PC-9 (cell line): ENCODE measurements at regions not wholly inside any gene's neighbourhood (a gene's known extent, or its start where the extent isn't known, plus 50 kb on each side); places are given as distances from the start of the nearest gene placed in this dataset.

Experiments
- CTCF ChIP-seq: fragments of 200-600 bp; sonication (generic); conservative IDR thresholded peaks from 2 replicates; pipeline ENCODE4 v1.6.1; 2017; ENCODE audit warnings: mixed run types, antibody characterized with exemption, mild to moderate bottlenecking, moderate library complexity
- EZH2 ChIP-seq: fragments of 200-600 bp; sonication (generic); IDR thresholded peaks from 2 replicates; pipeline ENCODE4 v1.8.0; 2017; ENCODE audit warnings: antibody characterized with exemption, low read depth

- no peak for TF ChIP-seq CTCF
- no peak for TF ChIP-seq EZH2
Observed at GRCh38 chr3:22161315-22161714, 410.3 kb upstream of the ZNF385D start.
